ENCODE measurements at regions not wholly inside any gene's neighbourhood (a gene's known extent, or its start where the extent isn't known, plus 50 kb on each side); places are given as distances from the start of the nearest gene placed in this dataset.

DNA sequence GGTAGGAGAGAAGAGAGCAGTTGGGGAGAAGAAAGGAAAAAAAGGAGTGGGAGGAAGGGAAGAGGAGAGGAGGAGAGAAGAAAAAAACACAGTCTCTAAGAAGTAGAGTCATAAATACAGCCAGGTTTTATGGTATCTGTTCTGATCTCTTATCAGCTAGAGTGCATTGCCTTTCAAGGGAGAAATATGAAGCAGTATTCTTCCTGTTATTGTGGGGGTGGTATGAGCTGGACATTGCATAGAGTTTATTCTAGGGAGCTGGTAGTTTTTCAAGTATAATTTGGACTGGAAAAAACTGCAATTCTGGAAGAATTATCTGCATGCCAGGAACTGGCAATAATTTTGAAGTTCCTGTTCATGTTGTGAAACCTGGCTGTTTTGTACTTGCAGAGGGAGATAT lies 54.9 kb upstream of the TAB3 start:
- no peak for TF ChIP-seq POLR2A (IDR thresholded peaks at IDR 0.05)
- TF ChIP-seq, protein P1, sequence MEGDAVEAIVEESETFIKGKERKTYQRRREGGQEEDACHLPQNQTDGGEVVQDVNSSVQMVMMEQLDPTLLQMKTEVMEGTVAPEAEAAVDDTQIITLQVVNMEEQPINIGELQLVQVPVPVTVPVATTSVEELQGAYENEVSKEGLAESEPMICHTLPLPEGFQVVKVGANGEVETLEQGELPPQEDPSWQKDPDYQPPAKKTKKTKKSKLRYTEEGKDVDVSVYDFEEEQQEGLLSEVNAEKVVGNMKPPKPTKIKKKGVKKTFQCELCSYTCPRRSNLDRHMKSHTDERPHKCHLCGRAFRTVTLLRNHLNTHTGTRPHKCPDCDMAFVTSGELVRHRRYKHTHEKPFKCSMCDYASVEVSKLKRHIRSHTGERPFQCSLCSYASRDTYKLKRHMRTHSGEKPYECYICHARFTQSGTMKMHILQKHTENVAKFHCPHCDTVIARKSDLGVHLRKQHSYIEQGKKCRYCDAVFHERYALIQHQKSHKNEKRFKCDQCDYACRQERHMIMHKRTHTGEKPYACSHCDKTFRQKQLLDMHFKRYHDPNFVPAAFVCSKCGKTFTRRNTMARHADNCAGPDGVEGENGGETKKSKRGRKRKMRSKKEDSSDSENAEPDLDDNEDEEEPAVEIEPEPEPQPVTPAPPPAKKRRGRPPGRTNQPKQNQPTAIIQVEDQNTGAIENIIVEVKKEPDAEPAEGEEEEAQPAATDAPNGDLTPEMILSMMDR (IDR thresholded peaks at IDR 0.05): no peak
